Thoracic aorta (tissue), 2 donors: ENCODE measurements at regions not wholly inside any gene's neighbourhood (a gene's known extent, or its start where the extent isn't known, plus 50 kb on each side); places are given as distances from the start of the nearest gene placed in this dataset.

Experiments used
- ATAC-seq: fragments of 150-250 bp; one replicate; pipeline ENCODE4 v1.8.0; 2017; ENCODE audit warnings: low read depth; ENCODE audit not compliant: insufficient number of reproducible peaks, low FRiP score
- DNase-seq: peaks from one replicate; pipeline ENCODE4 v3.0.0-alpha.2; 2020; ENCODE audit warnings: low spot score
- H3K27ac ChIP-seq, 2 donors: fragments of 200-600 bp; sonication (generic); 1 replicate in 1 of 2; 2 replicates in 1 of 2; pipeline ENCODE4 v1.5.1; 2016; ENCODE audit warnings: mild to moderate bottlenecking in 2 of 2, moderate library complexity in 2 of 2
- H3K27me3 ChIP-seq: fragments of 200-600 bp; sonication (generic); replicated peaks from 2 replicates; pipeline ENCODE4 v1.6.0; 2016; ENCODE audit warnings: mild to moderate bottlenecking; ENCODE audit not compliant: insufficient read depth
- H3K36me3 ChIP-seq: fragments of 200-600 bp; sonication (generic); one replicate; pipeline ENCODE4 v1.5.1; 2016
- H3K4me1 ChIP-seq, 2 donors: fragments of 200-600 bp; sonication (generic); 1 replicate in 1 of 2; 2 replicates in 1 of 2; pipeline versions ENCODE4 v1.5.1 to v1.6.0; 2016; ENCODE audit warnings: low read depth in 2 of 2, mild to moderate bottlenecking in 1 of 2; ENCODE audit not compliant: control insufficient read depth in 1 of 2
- H3K4me3 ChIP-seq: fragments of 200-600 bp; sonication (generic); 2 replicates; pipeline ENCODE4 v1.5.1; 2016; ENCODE audit warnings: mild to moderate bottlenecking
- H3K9me3 ChIP-seq: fragments of 200-600 bp; sonication (generic); 2 replicates; pipeline ENCODE4 v1.5.1; 2016
- CTCF ChIP-seq: fragments of 200-600 bp; sonication (generic); IDR thresholded peaks from one replicate; pipeline ENCODE4 v1.5.1; 2019; ENCODE audit warnings: antibody characterized with exemption

- H3K27ac ChIP-seq = no peak overlapping the region
- no peaks in the 10 kb centered on the region for H3K4me1 ChIP-seq
- DNase-seq (no peak), ATAC-seq (no peak)
- no peaks in the 10 kb centered on the region for H3K36me3 ChIP-seq
- no peaks in the 10 kb centered on the region for H3K9me3 ChIP-seq
- no peak for TF ChIP-seq CTCF
- H3K27me3 ChIP-seq = no peaks in the 10 kb centered on the region
- no peak overlapping the region for H3K4me3 ChIP-seq
Measured at GRCh38 chr2:121128741-121129659, 156.0 kb downstream of the TFCP2L1 start.

GRCh38 chr2:121129692-121130091 is 155.3 kb downstream of the TFCP2L1 start:
- no peak for ATAC-seq
- Histone ChIP-seq H3K27me3 (no peaks in the 10 kb centered on the region), H3K27ac (no peak overlapping the region), H3K4me3 (no peak overlapping the region), H3K36me3 (no peaks in the 10 kb centered on the region), H3K4me1 (no peaks in the 10 kb centered on the region), H3K9me3 (no peaks in the 10 kb centered on the region)
- TF ChIP-seq CTCF = no peak
- DNase-seq = no peak

- no peaks in the 10 kb centered on the region for H3K27me3 ChIP-seq
- no peak overlapping the region for H3K27ac ChIP-seq
- DNase-seq = no peak
- no peak for ATAC-seq
- no peak overlapping the region for H3K4me3 ChIP-seq
- no peaks in the 10 kb centered on the region for H3K36me3 ChIP-seq
- TF ChIP-seq CTCF = no peak
- H3K9me3 ChIP-seq = no peaks in the 10 kb centered on the region
- H3K4me1 ChIP-seq = no peaks in the 10 kb centered on the region
Measured at GRCh38 chr2:121130301-121130850, 154.6 kb downstream of the TFCP2L1 start.

- no peak for TF ChIP-seq CTCF
- no peaks in the 10 kb centered on the region for H3K27me3 ChIP-seq
- no peaks in the 10 kb centered on the region for H3K36me3 ChIP-seq
- H3K4me1 ChIP-seq = no peaks in the 10 kb centered on the region
- H3K27ac ChIP-seq = no peak overlapping the region
- no peak overlapping the region for H3K4me3 ChIP-seq
- DNase-seq (no peak), ATAC-seq (no peak)
- H3K9me3 ChIP-seq = no peaks in the 10 kb centered on the region
Measured at GRCh38 chr2:121131375-121131774, 153.6 kb downstream of the TFCP2L1 start.

- Histone ChIP-seq H3K4me1 (no peaks in the 10 kb centered on the region), H3K36me3 (no peaks in the 10 kb centered on the region), H3K4me3 (no peak overlapping the region), H3K27me3 (no peaks in the 10 kb centered on the region), H3K9me3 (no peaks in the 10 kb centered on the region), H3K27ac (no peak overlapping the region)
- ATAC-seq (no peak), DNase-seq (no peak)
- no peak for TF ChIP-seq CTCF
Measured at GRCh38 chr2:121132054-121132761, 152.8 kb downstream of the TFCP2L1 start.
